Liver (tissue), 8 donors: ENCODE measurements at regions not wholly inside any gene's neighbourhood (a gene's known extent, or its start where the extent isn't known, plus 50 kb on each side); places are given as distances from the start of the nearest gene placed in this dataset.

ENCODE experiments used
- DNase-seq: peaks from one replicate; pipeline ENCODE4 v3.0.0-alpha.2; 2017; ENCODE audit warnings: low spot score
- H3K27ac ChIP-seq, 2 donors: one replicate each; pipeline ENCODE4 v1.7.0; 2013; ENCODE audit warnings: inconsistent platforms in 2 of 2, low read length in 2 of 2, control low read depth in 1 of 2, low read depth in 1 of 2, mild to moderate bottlenecking in 1 of 2
- H3K27me3 ChIP-seq, 4 donors: one replicate each; pipeline versions ENCODE4 v1.6.1 to v1.7.0; 2013; ENCODE audit warnings: low read length in 3 of 4, inconsistent platforms in 1 of 4, mild to moderate bottlenecking in 1 of 4, moderate library complexity in 1 of 4; ENCODE audit not compliant: control insufficient read depth in 4 of 4, insufficient read depth in 4 of 4
- H3K36me3 ChIP-seq, 4 donors: one replicate each; pipeline versions ENCODE4 v1.6.1 to v1.7.0; 2013; ENCODE audit warnings: low read length in 3 of 4, mild to moderate bottlenecking in 3 of 4, low read depth in 1 of 4, moderate library complexity in 1 of 4; ENCODE audit not compliant: control insufficient read depth in 4 of 4, insufficient read depth in 3 of 4
- H3K4me1 ChIP-seq, 4 donors: one replicate each; pipeline versions ENCODE4 v1.6.1 to v1.7.0; 2013; ENCODE audit warnings: low read length in 3 of 4, mild to moderate bottlenecking in 3 of 4, moderate library complexity in 1 of 4; ENCODE audit not compliant: control insufficient read depth in 4 of 4, insufficient read depth in 4 of 4
- H3K4me3 ChIP-seq, 3 donors: one replicate each; pipeline versions ENCODE4 v1.6.1 to v1.7.0; 2013; ENCODE audit warnings: low read length in 3 of 3, control low read depth in 1 of 3, low read depth in 1 of 3, mild to moderate bottlenecking in 1 of 3
- H3K9ac ChIP-seq, 2 donors: one replicate each; pipeline ENCODE4 v1.7.0; 2013; ENCODE audit warnings: low read length in 2 of 2, mild to moderate bottlenecking in 2 of 2, moderate library complexity in 2 of 2, control low read depth in 1 of 2, low read depth in 1 of 2
- H3K9me3 ChIP-seq, 4 donors: one replicate each; pipeline versions ENCODE4 v1.6.1 to v1.7.0; 2013; ENCODE audit warnings: low read length in 3 of 4; ENCODE audit not compliant: control insufficient read depth in 4 of 4
- ATF3 ChIP-seq: IDR thresholded peaks from 2 replicates; pipeline ENCODE4 v1.6.1; 2016; ENCODE audit warnings: antibody characterized with exemption
- CTCF ChIP-seq: fragments of 150-350 bp; IDR thresholded peaks from 2 replicates; pipeline ENCODE4 v1.5.1; 2017; ENCODE audit warnings: improper control_type of control experiment, low read depth, low read length; ENCODE audit not compliant: missing input control
- EGR1 ChIP-seq, 2 donors: IDR thresholded peaks; 2 replicates each; pipeline ENCODE4 v1.6.1; 2016 to 2018; ENCODE audit warnings: antibody characterized with exemption in 2 of 2, low read depth in 2 of 2
- FOXA1 ChIP-seq: IDR thresholded peaks from 2 replicates; pipeline ENCODE4 v1.6.1; 2016; ENCODE audit warnings: antibody characterized with exemption
- FOXA2 ChIP-seq: IDR thresholded peaks from 2 replicates; pipeline ENCODE4 v1.6.1; 2016; ENCODE audit warnings: antibody characterized with exemption
- GABPA ChIP-seq, 2 donors: IDR thresholded peaks in 1 of 2; conservative IDR thresholded peaks in 1 of 2; 2 replicates each; pipeline ENCODE4 v1.6.1; 2016; ENCODE audit warnings: antibody characterized with exemption in 2 of 2, mild to moderate bottlenecking in 1 of 2, moderate library complexity in 1 of 2
- HNF4A ChIP-seq, 2 donors: conservative IDR thresholded peaks; 2 replicates each; pipeline ENCODE4 v1.6.1; 2016; ENCODE audit warnings: antibody characterized with exemption in 2 of 2, mild to moderate bottlenecking in 2 of 2
- HNF4G ChIP-seq: IDR thresholded peaks from 2 replicates; pipeline ENCODE4 v1.6.1; 2016; ENCODE audit warnings: antibody characterized with exemption
- JUND ChIP-seq, 2 donors: IDR thresholded peaks; 2 replicates each; pipeline ENCODE4 v1.6.1; 2016; ENCODE audit warnings: antibody characterized with exemption in 2 of 2
- MAX ChIP-seq: IDR thresholded peaks from 2 replicates; pipeline ENCODE4 v1.6.1; 2016; ENCODE audit warnings: antibody characterized with exemption
- NR2F2 ChIP-seq: IDR thresholded peaks from 2 replicates; pipeline ENCODE4 v1.6.1; 2016; ENCODE audit warnings: antibody characterized with exemption
- RAD21 ChIP-seq, 2 donors: IDR thresholded peaks; 2 replicates each; pipeline ENCODE4 v1.6.1; 2016; ENCODE audit warnings: antibody characterized with exemption in 2 of 2, mild to moderate bottlenecking in 2 of 2
- REST ChIP-seq: IDR thresholded peaks from 2 replicates; pipeline ENCODE4 v1.6.1; 2016; ENCODE audit warnings: antibody characterized with exemption, mild to moderate bottlenecking
- RXRA ChIP-seq, 2 donors: IDR thresholded peaks; 2 replicates each; pipeline ENCODE4 v1.6.1; 2017 to 2018; ENCODE audit warnings: antibody characterized with exemption in 2 of 2, mild to moderate bottlenecking in 1 of 2
- TAF1 ChIP-seq: conservative IDR thresholded peaks from 2 replicates; pipeline ENCODE4 v1.6.1; 2016; ENCODE audit warnings: antibody characterized with exemption, mild to moderate bottlenecking
- YY1 ChIP-seq: IDR thresholded peaks from 2 replicates; pipeline ENCODE4 v1.6.1; 2016; ENCODE audit warnings: antibody characterized with exemption, mild to moderate bottlenecking
- ZBTB33 ChIP-seq: IDR thresholded peaks from 2 replicates; pipeline ENCODE4 v1.6.1; 2016; ENCODE audit warnings: antibody characterized with exemption
- WGBS: extraction: QIAGEN DNeasy Blood & Tissue Kit; methylation state at CpG from one replicate; pipeline ENCODE4 v1.1.7; 2013; 5-methylcytosine and 5-hydroxymethylcytosine counted together
- donor health status: healthy.
- donor health status: healthy.
- donor health status: healthy.
- donor health status: healthy.
- donor health status: healthy.

- H3K9me3 ChIP-seq, result no peaks in the 10 kb centered on the region
- 65% methylated on average over 2 of the region's 2 CpGs for WGBS
Measured at GRCh38 chr2:17085546-17086202, 420.0 kb upstream of the CYRIA start.

More at GRCh38 chr2:17085546-17086202, 420.0 kb upstream of the CYRIA start:
- Histone ChIP-seq H3K27me3 (no peaks in the 10 kb centered on the region), H3K4me1 (no peaks in the 10 kb centered on the region), H3K4me3 (no peak overlapping the region), H3K9ac (no peak overlapping the region), H3K27ac (no peak overlapping the region), H3K36me3 (no peaks in the 10 kb centered on the region)
- no peak for DNase-seq
- TF ChIP-seq JUND (IDR thresholded peaks at IDR 0.05) (no peak), ZBTB33 (no peak), FOXA2 (no peak), GABPA (IDR thresholded peaks at IDR 0.05 in 1 of 2, conservative IDR thresholded peaks at IDR 0.05 in 1 of 2) (no peak), ATF3 (no peak), NR2F2 (no peak), CTCF (no peak), REST (no peak), HNF4G (no peak), MAX (no peak), FOXA1 (no peak), TAF1 (no peak), RXRA (IDR thresholded peaks at IDR 0.05) (no peak), HNF4A (conservative IDR thresholded peaks at IDR 0.05) (no peak), YY1 (no peak), RAD21 (IDR thresholded peaks at IDR 0.05) (no peak), EGR1 (IDR thresholded peaks at IDR 0.05; ENCODE audit: low read depth in 2 of 2) (no peak)
